H9 (cell line): ENCODE measurements at regions not wholly inside any gene's neighbourhood (a gene's known extent, or its start where the extent isn't known, plus 50 kb on each side); places are given as distances from the start of the nearest gene placed in this dataset.

Source experiments
- DNase-seq: peaks from one replicate; pipeline ENCODE4 v3.0.0-alpha.2; 2017
- H2AFZ ChIP-seq: one replicate; pipeline ENCODE4 v1.6.1; 2013; ENCODE audit warnings: mild to moderate bottlenecking, low read length, control low read depth, moderate library complexity
- H2AK5ac ChIP-seq: 2 replicates; pipeline ENCODE4 v1.6.1; 2013; ENCODE audit warnings: low read length, control low read depth, mixed read lengths; ENCODE audit not compliant: insufficient read length
- H2BK120ac ChIP-seq: one replicate; pipeline ENCODE4 v1.6.1; 2013; ENCODE audit warnings: low read depth, mild to moderate bottlenecking, low read length, control low read depth, inconsistent platforms; ENCODE audit not compliant: poor library complexity, severe bottlenecking
- H2BK12ac ChIP-seq: 2 replicates; pipeline ENCODE4 v1.6.1; 2013; ENCODE audit warnings: low read length, control low read depth, mixed read lengths, low read depth; ENCODE audit not compliant: insufficient read length
- H2BK15ac ChIP-seq: 2 replicates; pipeline ENCODE4 v1.6.1; 2013; ENCODE audit warnings: low read depth, low read length, control low read depth
- H2BK20ac ChIP-seq: one replicate; pipeline ENCODE4 v1.6.1; 2013; ENCODE audit warnings: low read depth, mild to moderate bottlenecking, low read length, control low read depth, inconsistent platforms; ENCODE audit not compliant: poor library complexity, severe bottlenecking
- H2BK5ac ChIP-seq: 2 replicates; pipeline ENCODE4 v1.6.1; 2013; ENCODE audit warnings: low read length, control low read depth, mixed read lengths; ENCODE audit not compliant: insufficient read length
- H3K14ac ChIP-seq: 2 replicates; pipeline ENCODE4 v1.6.1; 2013; ENCODE audit warnings: low read length, control low read depth; ENCODE audit not compliant: insufficient read depth
- H3K18ac ChIP-seq: 2 replicates; pipeline ENCODE4 v1.6.1; 2013; ENCODE audit warnings: low read depth, mild to moderate bottlenecking, mixed read lengths, low read length, control low read depth; ENCODE audit not compliant: insufficient read length
- H3K23ac ChIP-seq: 2 replicates; pipeline ENCODE4 v1.6.1; 2013; ENCODE audit warnings: low read length, control low read depth, mixed read lengths, low read depth; ENCODE audit not compliant: insufficient read length
- H3K23me2 ChIP-seq: 2 replicates; pipeline ENCODE4 v1.6.1; 2013; ENCODE audit warnings: low read depth, mild to moderate bottlenecking, mixed read lengths, low read length, control low read depth; ENCODE audit not compliant: insufficient read length, poor library complexity, severe bottlenecking
- H3K27ac ChIP-seq: 2 replicates; pipeline ENCODE4 v1.5.1; 2013; ENCODE audit warnings: low read length, control low read depth, mixed read lengths, low read depth; ENCODE audit not compliant: insufficient read length
- H3K27me3 ChIP-seq: 2 replicates; pipeline ENCODE4 v1.6.1; 2013; ENCODE audit warnings: low read length, control low read depth, inconsistent platforms; ENCODE audit not compliant: insufficient read depth
- H3K4ac ChIP-seq: 2 replicates; pipeline ENCODE4 v1.6.1; 2013; ENCODE audit warnings: low read depth, mild to moderate bottlenecking, control low read depth, inconsistent platforms, low read length, moderate library complexity
- H3K4me1 ChIP-seq: 2 replicates; pipeline ENCODE4 v1.6.1; 2013; ENCODE audit warnings: low read length, control low read depth, inconsistent platforms; ENCODE audit not compliant: insufficient read depth
- H3K4me2 ChIP-seq: 2 replicates; pipeline ENCODE4 v1.6.1; 2013; ENCODE audit warnings: low read length, control low read depth, mixed read lengths; ENCODE audit not compliant: insufficient read length, insufficient read depth
- H3K56ac ChIP-seq: 2 replicates; pipeline ENCODE4 v1.6.1; 2013; ENCODE audit warnings: low read depth, mild to moderate bottlenecking, mixed read lengths, low read length, control low read depth; ENCODE audit not compliant: insufficient read length
- H3K79me1 ChIP-seq: 2 replicates; pipeline ENCODE4 v1.6.1; 2013; ENCODE audit warnings: low read depth, mild to moderate bottlenecking, moderate library complexity, low read length, control low read depth, inconsistent platforms; ENCODE audit not compliant: insufficient read depth, poor library complexity, severe bottlenecking
- H3K79me2 ChIP-seq: 2 replicates; pipeline ENCODE4 v1.6.1; 2013; ENCODE audit warnings: low read length, control low read depth, inconsistent platforms; ENCODE audit not compliant: insufficient read depth
- H3K9ac ChIP-seq: 2 replicates; pipeline ENCODE4 v1.6.1; 2013; ENCODE audit warnings: low read length, control low read depth, mixed read lengths; ENCODE audit not compliant: insufficient read length; ENCODE audit errors: extremely low read depth
- H3K9me3 ChIP-seq: one replicate; pipeline ENCODE4 v1.6.1; 2013; ENCODE audit warnings: low read depth, low read length, inconsistent platforms; ENCODE audit not compliant: control insufficient read depth
- H3T11ph ChIP-seq: one replicate; pipeline ENCODE4 v1.6.1; 2013; ENCODE audit warnings: mild to moderate bottlenecking, low read length, control low read depth, inconsistent platforms
- H4K20me1 ChIP-seq: one replicate; pipeline ENCODE4 v1.6.1; 2013; ENCODE audit not compliant: control insufficient read depth, insufficient read length, insufficient read depth
- H4K5ac ChIP-seq: 2 replicates; pipeline ENCODE4 v1.6.1; 2013; ENCODE audit warnings: low read depth, mild to moderate bottlenecking, mixed read lengths, low read length, control low read depth; ENCODE audit not compliant: insufficient read length
- H4K8ac ChIP-seq: replicated peaks from 2 replicates; pipeline ENCODE4 v1.6.1; 2013; ENCODE audit warnings: low read length, control low read depth, mixed read lengths, low read depth; ENCODE audit not compliant: insufficient read length
- H4K91ac ChIP-seq: 2 replicates; pipeline ENCODE4 v1.6.1; 2013; ENCODE audit warnings: low read depth, mild to moderate bottlenecking, moderate library complexity, mixed read lengths, low read length, control low read depth; ENCODE audit not compliant: insufficient read length
- H3K27ac Mint-ChIP-seq, 3 experiments: 2 replicates in 2 of 3; 3 replicates in 1 of 3; pipeline ENCODE4 v1.8.0; 2020 to 2021; ENCODE audit warnings: mixed read lengths in 3 of 3, mild to moderate bottlenecking in 1 of 3, moderate library complexity in 1 of 3
- H3K27me3 Mint-ChIP-seq: 2 replicates; pipeline ENCODE4 v1.8.0; 2021; ENCODE audit warnings: low read depth, mild to moderate bottlenecking, moderate library complexity, mixed read lengths
- H3K36me3 Mint-ChIP-seq, 3 experiments: 2 replicates in 2 of 3; 3 replicates in 1 of 3; pipeline ENCODE4 v1.8.0; 2020 to 2021; ENCODE audit warnings: low read depth in 3 of 3, mixed read lengths in 3 of 3; ENCODE audit not compliant: insufficient read depth in 1 of 3
- H3K4me1 Mint-ChIP-seq, 2 experiments: 2 replicates each; pipeline ENCODE4 v1.8.0; 2020; ENCODE audit warnings: mixed read lengths in 2 of 2
- H3K4me3 Mint-ChIP-seq, 2 experiments: 2 replicates in 1 of 2; 3 replicates in 1 of 2; pipeline ENCODE4 v1.8.0; 2020 to 2021; ENCODE audit warnings: mild to moderate bottlenecking in 2 of 2, mixed read lengths in 2 of 2, moderate library complexity in 1 of 2
- H3K9me3 Mint-ChIP-seq, 2 experiments: 2 replicates in 1 of 2; 3 replicates in 1 of 2; pipeline ENCODE4 v1.8.0; 2020; ENCODE audit warnings: mild to moderate bottlenecking in 2 of 2, mixed read lengths in 2 of 2, moderate library complexity in 1 of 2
- WGBS: extraction: QIAGEN DNeasy Blood & Tissue Kit; methylation state at CpG from one replicate; pipeline ENCODE4 v1.1.7; 2013; ENCODE audit warnings: missing lambda C conversion rate, low lambda C conversion rate, mixed read lengths; ENCODE audit not compliant: insufficient read length; ENCODE audit errors: extremely low coverage; 5-methylcytosine and 5-hydroxymethylcytosine counted together
- TF ChIP-seq, protein P1 (sequence below): fragments of 200-600 bp; sonication (generic); conservative IDR thresholded peaks from 3 replicates; pipeline ENCODE4 v1.8.0; 2021; ENCODE audit warnings: antibody characterized with exemption, mild to moderate bottlenecking

DNA sequence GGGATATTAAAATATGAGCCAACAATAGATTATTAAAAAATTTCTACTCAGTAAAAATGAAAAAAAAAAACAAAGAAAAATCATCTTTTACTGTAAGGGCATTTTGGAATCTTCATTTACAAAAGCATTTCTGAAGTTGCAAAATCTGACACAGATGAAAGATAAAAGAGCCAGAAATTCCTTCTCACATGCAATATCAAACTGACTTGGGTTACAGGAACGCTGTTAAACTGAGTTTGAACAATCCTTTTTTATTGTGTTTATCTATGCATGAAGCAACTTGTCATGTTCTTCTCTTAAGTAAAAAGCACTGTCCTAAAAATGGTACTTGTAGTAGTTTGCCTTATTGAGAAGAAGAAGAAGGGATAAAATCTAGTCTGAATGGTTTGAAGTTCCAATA lies 468.5 kb upstream of the KCNMB2 start:
- H3K23me2 ChIP-seq = no peaks in the 10 kb centered on the region
- WGBS = no CpG with 5 or more reads among the region's 1 CpG
- no peak overlapping the region for H3K4ac ChIP-seq
- no peak overlapping the region for H3K14ac ChIP-seq
- no peak overlapping the region for H3K4me2 ChIP-seq
- no peak overlapping the region for H2BK20ac ChIP-seq
- H3K79me2 ChIP-seq = no peaks in the 10 kb centered on the region
- H4K91ac ChIP-seq = no peak overlapping the region
- H3T11ph ChIP-seq = no peak overlapping the region
- H2BK12ac ChIP-seq = no peak overlapping the region
- H2BK5ac ChIP-seq = no peak overlapping the region
- no peaks in the 10 kb centered on the region for H3K4me1 ChIP-seq
- no peak overlapping the region for H4K5ac ChIP-seq
- no peaks in the 10 kb centered on the region for H3K79me1 ChIP-seq
- no peaks in the 10 kb centered on the region for H3K27me3 ChIP-seq
- no peaks in the 10 kb centered on the region for H4K20me1 ChIP-seq
- H2BK15ac ChIP-seq = no peak overlapping the region
- peaks cover 0 to 8% (median 5%) of the 10 kb centered on the region in 3 experiments; a peak in 3 of 7 replicates for H3K36me3 Mint-ChIP-seq
- H2AFZ ChIP-seq = no peak overlapping the region
- H3K27ac Mint-ChIP-seq = no peak overlapping the region
- no peak overlapping the region for H3K27ac ChIP-seq
- no peak overlapping the region for H3K23ac ChIP-seq
- TF ChIP-seq, protein P1, sequence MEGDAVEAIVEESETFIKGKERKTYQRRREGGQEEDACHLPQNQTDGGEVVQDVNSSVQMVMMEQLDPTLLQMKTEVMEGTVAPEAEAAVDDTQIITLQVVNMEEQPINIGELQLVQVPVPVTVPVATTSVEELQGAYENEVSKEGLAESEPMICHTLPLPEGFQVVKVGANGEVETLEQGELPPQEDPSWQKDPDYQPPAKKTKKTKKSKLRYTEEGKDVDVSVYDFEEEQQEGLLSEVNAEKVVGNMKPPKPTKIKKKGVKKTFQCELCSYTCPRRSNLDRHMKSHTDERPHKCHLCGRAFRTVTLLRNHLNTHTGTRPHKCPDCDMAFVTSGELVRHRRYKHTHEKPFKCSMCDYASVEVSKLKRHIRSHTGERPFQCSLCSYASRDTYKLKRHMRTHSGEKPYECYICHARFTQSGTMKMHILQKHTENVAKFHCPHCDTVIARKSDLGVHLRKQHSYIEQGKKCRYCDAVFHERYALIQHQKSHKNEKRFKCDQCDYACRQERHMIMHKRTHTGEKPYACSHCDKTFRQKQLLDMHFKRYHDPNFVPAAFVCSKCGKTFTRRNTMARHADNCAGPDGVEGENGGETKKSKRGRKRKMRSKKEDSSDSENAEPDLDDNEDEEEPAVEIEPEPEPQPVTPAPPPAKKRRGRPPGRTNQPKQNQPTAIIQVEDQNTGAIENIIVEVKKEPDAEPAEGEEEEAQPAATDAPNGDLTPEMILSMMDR = no peak
- H3K27me3 Mint-ChIP-seq = no peaks in the 10 kb centered on the region
- no peak overlapping the region for H3K56ac ChIP-seq
- no peak overlapping the region for H3K9ac ChIP-seq
- H2AK5ac ChIP-seq = no peak overlapping the region
- H3K18ac ChIP-seq = no peak overlapping the region
- H3K9me3 Mint-ChIP-seq = peaks cover 4 to 5% of the 10 kb centered on the region in 2 experiments; a peak in 4 of 5 replicates
- no peaks in the 10 kb centered on the region for H3K9me3 ChIP-seq
- peaks cover 0 to 3% of the 10 kb centered on the region in 2 experiments; a peak in 1 of 4 replicates for H3K4me1 Mint-ChIP-seq
- H2BK120ac ChIP-seq = no peak overlapping the region
- no peak overlapping the region for H4K8ac ChIP-seq
- DNase-seq = no peak
- no peak overlapping the region for H3K4me3 Mint-ChIP-seq
